22Rv1 (cell line): ENCODE measurements at regions not wholly inside any gene's neighbourhood (a gene's known extent, or its start where the extent isn't known, plus 50 kb on each side); places are given as distances from the start of the nearest gene placed in this dataset.

Source experiments
- H3K27ac ChIP-seq: fragments of 450-650 bp; 2 replicates; pipeline ENCODE4 v1.5.1; 2017
- CTCF ChIP-seq: fragments of 450-650 bp; IDR thresholded peaks from 2 replicates; pipeline ENCODE4 v1.5.1; 2017; ENCODE audit warnings: mild to moderate bottlenecking
- ZFX ChIP-seq: fragments of 450-650 bp; IDR thresholded peaks from 2 replicates; pipeline ENCODE4 v1.6.1; 2017; ENCODE audit warnings: antibody characterized with exemption, borderline replicate concordance

GRCh38 chr10:128221807-128222206 is 95.6 kb upstream of the MKI67 start:
- no peak overlapping the region for H3K27ac ChIP-seq
- no peak for TF ChIP-seq ZFX
- TF ChIP-seq CTCF, result no peak

- H3K27ac ChIP-seq, result no peak overlapping the region
- no peak for TF ChIP-seq CTCF
- no peak for TF ChIP-seq ZFX
Measured at GRCh38 chr10:128222332-128222849, 96.2 kb upstream of the MKI67 start.

- H3K27ac ChIP-seq, result no peak overlapping the region
- TF ChIP-seq CTCF, result no peak
- no peak for TF ChIP-seq ZFX
Measured at GRCh38 chr10:128230401-128230800, 104.2 kb upstream of the MKI67 start.

GRCh38 chr10:128233422-128233821 is 107.2 kb upstream of the MKI67 start:
- H3K27ac ChIP-seq, result no peak overlapping the region
- TF ChIP-seq CTCF, result no peak
- no peak for TF ChIP-seq ZFX

GRCh38 chr10:128237710-128238109 is 111.5 kb upstream of the MKI67 start:
- no peak for TF ChIP-seq ZFX
- no peak for TF ChIP-seq CTCF
- H3K27ac ChIP-seq, result no peak overlapping the region

- H3K27ac ChIP-seq, result no peak overlapping the region
- TF ChIP-seq ZFX (no peak), CTCF (no peak)
Measured at GRCh38 chr10:128241023-128241422, 114.8 kb upstream of the MKI67 start.

GRCh38 chr10:128242641-128243040 is 116.4 kb upstream of the MKI67 start:
- H3K27ac ChIP-seq, result no peak overlapping the region
- TF ChIP-seq ZFX, result no peak
- no peak for TF ChIP-seq CTCF
